Upper lobe of left lung (tissue), 4 donors: ENCODE measurements at regions not wholly inside any gene's neighbourhood (a gene's known extent, or its start where the extent isn't known, plus 50 kb on each side); places are given as distances from the start of the nearest gene placed in this dataset.

ENCODE experiments used
- POLR2A ChIP-seq, 4 donors: fragments of 450-650 bp; IDR thresholded peaks; one replicate each; pipeline ENCODE4 v1.5.1; 2016 to 2017; ENCODE audit warnings: antibody characterized with exemption in 4 of 4, mild to moderate bottlenecking in 2 of 4
- TF ChIP-seq, protein P1 (sequence below), 6 experiments: fragments of 450-650 bp in 4 of 6; fragments of 200-600 bp in 2 of 6; sonication (generic) in 2 of 6; IDR thresholded peaks; one replicate each; pipeline ENCODE4 v1.5.1; 2016 to 2019; ENCODE audit warnings: antibody characterized with exemption in 6 of 6

DNA sequence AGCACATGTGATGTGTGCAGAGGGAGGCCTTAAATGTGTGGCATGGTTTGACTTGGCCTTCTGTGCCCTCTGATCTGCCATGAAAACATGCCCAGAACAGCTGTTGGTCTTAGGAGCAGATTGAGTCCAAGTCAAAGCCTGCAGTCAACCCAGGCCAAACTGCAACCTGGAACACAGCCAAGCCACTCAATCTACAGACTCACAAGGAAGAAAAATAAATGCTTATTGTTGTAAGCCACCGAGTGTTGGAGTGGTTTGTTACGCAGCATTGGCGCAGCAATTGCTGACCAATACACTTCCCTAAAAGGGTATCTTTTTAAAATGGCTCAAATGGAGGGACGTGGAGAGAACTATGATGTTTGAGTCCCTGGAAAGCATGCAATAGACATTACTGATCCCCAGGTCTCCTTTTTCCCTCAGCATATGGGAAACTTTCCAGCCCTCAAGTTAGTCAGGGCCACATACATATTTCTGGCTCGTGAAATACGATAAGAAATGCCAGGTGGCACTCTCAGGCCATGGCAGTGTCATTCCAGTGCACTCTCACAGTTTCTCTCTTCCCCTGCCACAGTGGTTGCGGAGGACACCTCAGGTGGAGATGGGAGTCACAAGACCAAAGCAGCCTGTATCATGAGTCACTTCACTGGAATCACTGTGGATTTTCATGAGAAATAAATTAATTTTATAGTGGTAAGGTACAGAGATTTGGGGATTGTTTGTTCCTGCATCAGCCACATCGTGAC, 168.0 kb upstream of the ZNF618 start:
- no peak for TF ChIP-seq POLR2A (IDR thresholded peaks at IDR 0.05)
- TF ChIP-seq, protein P1, sequence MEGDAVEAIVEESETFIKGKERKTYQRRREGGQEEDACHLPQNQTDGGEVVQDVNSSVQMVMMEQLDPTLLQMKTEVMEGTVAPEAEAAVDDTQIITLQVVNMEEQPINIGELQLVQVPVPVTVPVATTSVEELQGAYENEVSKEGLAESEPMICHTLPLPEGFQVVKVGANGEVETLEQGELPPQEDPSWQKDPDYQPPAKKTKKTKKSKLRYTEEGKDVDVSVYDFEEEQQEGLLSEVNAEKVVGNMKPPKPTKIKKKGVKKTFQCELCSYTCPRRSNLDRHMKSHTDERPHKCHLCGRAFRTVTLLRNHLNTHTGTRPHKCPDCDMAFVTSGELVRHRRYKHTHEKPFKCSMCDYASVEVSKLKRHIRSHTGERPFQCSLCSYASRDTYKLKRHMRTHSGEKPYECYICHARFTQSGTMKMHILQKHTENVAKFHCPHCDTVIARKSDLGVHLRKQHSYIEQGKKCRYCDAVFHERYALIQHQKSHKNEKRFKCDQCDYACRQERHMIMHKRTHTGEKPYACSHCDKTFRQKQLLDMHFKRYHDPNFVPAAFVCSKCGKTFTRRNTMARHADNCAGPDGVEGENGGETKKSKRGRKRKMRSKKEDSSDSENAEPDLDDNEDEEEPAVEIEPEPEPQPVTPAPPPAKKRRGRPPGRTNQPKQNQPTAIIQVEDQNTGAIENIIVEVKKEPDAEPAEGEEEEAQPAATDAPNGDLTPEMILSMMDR (IDR thresholded peaks at IDR 0.05) = no peak
